Liver (tissue), 3 donors: ENCODE measurements at regions not wholly inside any gene's neighbourhood (a gene's known extent, or its start where the extent isn't known, plus 50 kb on each side); places are given as distances from the start of the nearest gene placed in this dataset.

Source experiments
- CTCF ChIP-seq: fragments of 150-350 bp; IDR thresholded peaks from 2 replicates; pipeline ENCODE4 v1.5.1; 2017; ENCODE audit warnings: improper control_type of control experiment, low read depth, low read length; ENCODE audit not compliant: missing input control
- MAX ChIP-seq: IDR thresholded peaks from 2 replicates; pipeline ENCODE4 v1.6.1; 2016; ENCODE audit warnings: antibody characterized with exemption
- TAF1 ChIP-seq: conservative IDR thresholded peaks from 2 replicates; pipeline ENCODE4 v1.6.1; 2016; ENCODE audit warnings: antibody characterized with exemption, mild to moderate bottlenecking
- ZBTB33 ChIP-seq: IDR thresholded peaks from 2 replicates; pipeline ENCODE4 v1.6.1; 2016; ENCODE audit warnings: antibody characterized with exemption
- donor health status: healthy.
- donor health status: healthy.

- TF ChIP-seq CTCF, result no peak
- no peak for TF ChIP-seq TAF1
- TF ChIP-seq MAX, result no peak
- TF ChIP-seq ZBTB33, result no peak
Measured at GRCh38 chr14:94893411-94894160, 123.7 kb upstream of the GSC start.
